ENCODE measurements at regions not wholly inside any gene's neighbourhood (a gene's known extent, or its start where the extent isn't known, plus 50 kb on each side); places are given as distances from the start of the nearest gene placed in this dataset.

- TF ChIP-seq POLR2AphosphoS5 (IDR thresholded peaks at IDR 0.05; ENCODE audit: low read depth, low read length) (no peak), POLR2A (IDR thresholded peaks at IDR 0.05; ENCODE audit: low read depth, low read length) (no peak), TAF1 (IDR thresholded peaks at IDR 0.05; ENCODE audit: low read depth, low read length) (no peak)
Observed at GRCh38 chr2:140067661-140068060, 1287.5 kb upstream of the NXPH2 start.

Measured in GM12891 (cell line).